Activated naive CD8-positive, alpha-beta T cell treated with anti-CD3 and anti-CD28 coated beads, Interleukin-2, amount 50 U/mL, for 24 hours (primary cell): ENCODE measurements at regions not wholly inside any gene's neighbourhood (a gene's known extent, or its start where the extent isn't known, plus 50 kb on each side); places are given as distances from the start of the nearest gene placed in this dataset.
A peak's percentile ranks its signal among the peaks of the same experiment; 100 is the strongest.

ENCODE experiments used
- ATAC-seq: fragments of 150-1000 bp; cut with Tn5 transposase; one replicate; pipeline ENCODE4 v1.10.0; 2021
- DNase-seq: peaks from one replicate; pipeline ENCODE4 v3.0.0; 2021
- H3K27ac Mint-ChIP-seq: one replicate; pipeline ENCODE4 v1.8.0; 2021; ENCODE audit warnings: mild to moderate bottlenecking, mixed read lengths
- H3K27me3 Mint-ChIP-seq: one replicate; pipeline ENCODE4 v1.8.0; 2021; ENCODE audit warnings: mixed read lengths
- H3K36me3 Mint-ChIP-seq: one replicate; pipeline ENCODE4 v1.8.0; 2021; ENCODE audit warnings: low read depth, mixed read lengths
- H3K4me1 Mint-ChIP-seq: one replicate; pipeline ENCODE4 v1.8.0; 2021; ENCODE audit warnings: mixed read lengths
- H3K4me3 Mint-ChIP-seq: one replicate; pipeline ENCODE4 v1.8.0; 2021; ENCODE audit warnings: mild to moderate bottlenecking, moderate library complexity, mixed read lengths
- H3K9me3 Mint-ChIP-seq: one replicate; pipeline ENCODE4 v1.8.0; 2021; ENCODE audit warnings: mixed read lengths

GRCh38 chr11:96447208-96448110 is 57.6 kb downstream of the JRKL start:
- ATAC-seq, result no peak
- H3K9me3 Mint-ChIP-seq, result no peaks in the 10 kb centered on the region
- H3K36me3 Mint-ChIP-seq, result no peaks in the 10 kb centered on the region
- H3K27me3 Mint-ChIP-seq, result peaks cover 13% of the 10 kb centered on the region
- H3K27ac Mint-ChIP-seq, result no peak overlapping the region
- no peaks in the 10 kb centered on the region for H3K4me1 Mint-ChIP-seq
- DNase-seq, result no peak
- H3K4me3 Mint-ChIP-seq, result no peak overlapping the region

- Mint-ChIP-seq H3K4me3 (no peak overlapping the region), H3K27me3 (peaks cover 13% of the 10 kb centered on the region), H3K9me3 (no peaks in the 10 kb centered on the region), H3K36me3 (no peaks in the 10 kb centered on the region), H3K4me1 (no peaks in the 10 kb centered on the region), H3K27ac (no peak overlapping the region)
- ATAC-seq (no peak), DNase-seq (no peak)
Observed at GRCh38 chr11:96448225-96448624, 58.4 kb downstream of the JRKL start.

DNA sequence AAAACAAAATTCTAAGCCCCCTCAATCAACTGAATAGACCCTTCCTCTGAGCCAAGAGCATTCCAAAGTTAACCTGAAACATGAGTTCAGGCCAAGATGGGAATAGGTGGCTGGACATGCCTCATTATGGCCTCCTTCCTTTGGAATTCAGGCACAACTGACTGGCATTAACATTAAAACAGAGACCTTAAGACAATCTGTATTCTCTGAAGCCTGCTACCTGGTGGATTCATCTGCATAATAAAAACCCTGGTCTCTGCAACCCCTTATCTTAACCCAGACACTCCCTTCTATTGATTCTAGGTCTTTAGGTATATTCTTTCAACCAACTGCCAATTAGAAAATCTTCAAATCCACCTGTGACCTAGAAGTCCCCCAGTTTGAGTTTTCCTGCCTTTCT is 66.3 kb downstream of the JRKL start:
- ATAC-seq (no peak), DNase-seq (no peak)
- H3K9me3 Mint-ChIP-seq, result no peaks in the 10 kb centered on the region
- no peaks in the 10 kb centered on the region for H3K4me1 Mint-ChIP-seq
- no peak overlapping the region for H3K27ac Mint-ChIP-seq
- peaks cover 7% of the 10 kb centered on the region for H3K27me3 Mint-ChIP-seq
- no peaks in the 10 kb centered on the region for H3K36me3 Mint-ChIP-seq
- H3K4me3 Mint-ChIP-seq, result no peak overlapping the region

- Mint-ChIP-seq H3K4me1 (peaks cover 5% of the 10 kb centered on the region), H3K9me3 (no peaks in the 10 kb centered on the region), H3K36me3 (no peaks in the 10 kb centered on the region), H3K4me3 (no peak overlapping the region), H3K27me3 (peaks cover 13% of the 10 kb centered on the region), H3K27ac (no peak overlapping the region)
- no peak for DNase-seq
- no peak for ATAC-seq
Observed at GRCh38 chr11:96459751-96460150, 69.9 kb downstream of the JRKL start.

- Mint-ChIP-seq H3K4me1 (peaks cover 6% of the 10 kb centered on the region), H3K4me3 (no peak overlapping the region), H3K27ac (no peak overlapping the region), H3K36me3 (no peaks in the 10 kb centered on the region), H3K9me3 (no peaks in the 10 kb centered on the region), H3K27me3 (peaks cover 11% of the 10 kb centered on the region)
- ATAC-seq (no peak), DNase-seq (no peak)
Observed at GRCh38 chr11:96461871-96462270, 72.1 kb downstream of the JRKL start.

GRCh38 chr11:96464700-96465307 is 75.0 kb downstream of the JRKL start:
- H3K4me3 Mint-ChIP-seq, result no peak overlapping the region
- H3K9me3 Mint-ChIP-seq, result no peaks in the 10 kb centered on the region
- H3K4me1 Mint-ChIP-seq, result peaks cover 6% of the 10 kb centered on the region
- no peaks in the 10 kb centered on the region for H3K36me3 Mint-ChIP-seq
- no peak for DNase-seq
- no peak overlapping the region for H3K27ac Mint-ChIP-seq
- ATAC-seq, result peak; percentile 79
- peaks cover 6% of the 10 kb centered on the region for H3K27me3 Mint-ChIP-seq

DNA sequence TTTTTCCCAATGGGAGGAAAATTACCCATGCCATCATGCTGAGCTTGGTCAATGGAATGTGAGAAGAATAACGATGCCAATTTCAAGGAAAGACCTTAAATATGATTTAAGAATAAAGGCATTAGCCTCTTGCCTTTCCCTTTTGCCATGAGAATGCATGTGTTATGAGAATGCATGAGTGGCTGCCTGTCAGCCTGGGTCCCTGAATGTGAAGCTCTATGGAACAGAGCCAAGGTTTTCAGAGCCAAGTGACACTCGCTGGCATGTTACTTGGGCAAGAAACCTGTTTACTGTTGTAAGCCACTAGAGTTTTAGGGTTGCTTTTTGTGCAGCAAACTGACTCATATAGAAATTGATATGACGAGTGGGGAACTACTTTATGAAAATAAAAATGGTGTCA is 75.7 kb downstream of the JRKL start:
- Mint-ChIP-seq H3K27ac (no peak overlapping the region), H3K27me3 (peaks cover 6% of the 10 kb centered on the region), H3K4me3 (no peak overlapping the region), H3K4me1 (peaks cover 6% of the 10 kb centered on the region), H3K36me3 (no peaks in the 10 kb centered on the region), H3K9me3 (no peaks in the 10 kb centered on the region)
- ATAC-seq, result no peak
- DNase-seq, result no peak

GRCh38 chr11:96466607-96467006 is 76.8 kb downstream of the JRKL start:
- H3K4me1 Mint-ChIP-seq, result peaks cover 6% of the 10 kb centered on the region
- no peaks in the 10 kb centered on the region for H3K9me3 Mint-ChIP-seq
- no peak overlapping the region for H3K4me3 Mint-ChIP-seq
- peaks cover 6% of the 10 kb centered on the region for H3K27me3 Mint-ChIP-seq
- no peak for ATAC-seq
- H3K36me3 Mint-ChIP-seq, result no peaks in the 10 kb centered on the region
- no peak overlapping the region for H3K27ac Mint-ChIP-seq
- no peak for DNase-seq

GRCh38 chr11:96469776-96470175 is 80.0 kb downstream of the JRKL start:
- H3K27me3 Mint-ChIP-seq, result peaks cover 2% of the 10 kb centered on the region

GRCh38 chr11:96470521-96470920 is 80.7 kb downstream of the JRKL start:
- no peak overlapping the region for H3K4me3 Mint-ChIP-seq
- ATAC-seq (no peak), DNase-seq (no peak)
- H3K36me3 Mint-ChIP-seq, result peaks cover 3% of the 10 kb centered on the region
- no peak overlapping the region for H3K27ac Mint-ChIP-seq
- peaks cover 9% of the 10 kb centered on the region for H3K9me3 Mint-ChIP-seq
- H3K4me1 Mint-ChIP-seq, result no peaks in the 10 kb centered on the region
- H3K27me3 Mint-ChIP-seq, result peaks cover 6% of the 10 kb centered on the region

More at GRCh38 chr11:96469776-96470175, 80.0 kb downstream of the JRKL start:
- peaks cover under 1% of the 10 kb centered on the region for H3K4me1 Mint-ChIP-seq
- no peak for DNase-seq
- H3K36me3 Mint-ChIP-seq, result peaks cover 3% of the 10 kb centered on the region
- peaks cover 6% of the 10 kb centered on the region for H3K9me3 Mint-ChIP-seq
- no peak overlapping the region for H3K4me3 Mint-ChIP-seq
- no peak for ATAC-seq
- H3K27ac Mint-ChIP-seq, result no peak overlapping the region

GRCh38 chr11:96472085-96472484 is 82.3 kb downstream of the JRKL start:
- H3K9me3 Mint-ChIP-seq, result peaks cover 13% of the 10 kb centered on the region
- no peak overlapping the region for H3K4me3 Mint-ChIP-seq
- H3K27ac Mint-ChIP-seq, result no peak overlapping the region
- no peaks in the 10 kb centered on the region for H3K4me1 Mint-ChIP-seq
- H3K27me3 Mint-ChIP-seq, result peaks cover 6% of the 10 kb centered on the region
- peaks cover 3% of the 10 kb centered on the region for H3K36me3 Mint-ChIP-seq
- DNase-seq (peak; percentile 2), ATAC-seq (peak; percentile 63)

DNA sequence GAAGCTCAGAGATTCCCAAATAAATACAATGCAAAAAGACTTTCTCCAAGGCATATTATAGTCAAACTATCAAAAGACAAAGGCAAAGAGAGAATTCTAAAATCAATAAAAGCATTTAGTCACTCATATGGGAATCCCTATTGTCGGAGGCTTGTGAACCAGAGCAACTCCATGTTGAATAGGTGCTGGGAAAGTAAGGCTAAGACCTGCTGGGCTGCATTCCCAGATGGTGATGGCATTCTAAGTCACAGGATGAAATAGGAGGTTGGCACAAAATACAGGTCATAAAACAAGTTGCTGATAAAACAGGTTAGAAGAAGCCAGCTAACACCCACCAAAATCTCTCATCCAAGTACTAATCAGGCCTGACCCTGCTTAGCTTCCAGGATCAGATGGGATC is 84.5 kb downstream of the JRKL start:
- H3K27ac Mint-ChIP-seq, result no peak overlapping the region
- ATAC-seq (no peak), DNase-seq (no peak)
- no peak overlapping the region for H3K4me3 Mint-ChIP-seq
- no peaks in the 10 kb centered on the region for H3K4me1 Mint-ChIP-seq
- H3K27me3 Mint-ChIP-seq, result peaks cover 6% of the 10 kb centered on the region
- H3K9me3 Mint-ChIP-seq, result peaks cover 13% of the 10 kb centered on the region
- peaks cover 3% of the 10 kb centered on the region for H3K36me3 Mint-ChIP-seq

GRCh38 chr11:96481204-96481603 is 91.4 kb downstream of the JRKL start:
- peaks cover 2% of the 10 kb centered on the region for H3K27me3 Mint-ChIP-seq
- no peaks in the 10 kb centered on the region for H3K4me1 Mint-ChIP-seq
- peaks cover 2% of the 10 kb centered on the region for H3K9me3 Mint-ChIP-seq
- no peak overlapping the region for H3K4me3 Mint-ChIP-seq
- no peak for DNase-seq
- ATAC-seq, result no peak
- no peaks in the 10 kb centered on the region for H3K36me3 Mint-ChIP-seq
- H3K27ac Mint-ChIP-seq, result no peak overlapping the region

DNA sequence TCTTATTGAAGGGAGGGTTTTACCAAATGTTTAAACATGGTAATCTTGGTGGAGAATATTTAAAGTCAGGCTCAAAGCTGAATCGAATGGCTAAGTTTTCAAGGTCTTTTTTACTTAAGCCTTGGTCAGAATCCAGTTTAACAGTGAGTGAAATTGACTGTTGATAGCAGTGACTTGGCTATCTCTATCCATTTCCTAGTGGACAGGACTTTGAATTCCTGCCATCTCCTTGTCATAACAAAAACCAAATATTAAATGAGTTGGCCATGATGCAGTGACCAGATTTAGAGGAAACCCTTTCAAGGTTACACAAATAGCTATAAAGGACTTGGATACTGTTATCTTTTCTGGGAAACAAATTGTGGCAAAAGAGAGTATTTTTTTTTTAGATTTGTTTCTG is 92.0 kb downstream of the JRKL start:
- Mint-ChIP-seq H3K27me3 (peaks cover 2% of the 10 kb centered on the region), H3K27ac (no peak overlapping the region), H3K4me3 (no peak overlapping the region), H3K9me3 (no peaks in the 10 kb centered on the region), H3K4me1 (no peaks in the 10 kb centered on the region), H3K36me3 (no peaks in the 10 kb centered on the region)
- DNase-seq (no peak), ATAC-seq (no peak)

DNA sequence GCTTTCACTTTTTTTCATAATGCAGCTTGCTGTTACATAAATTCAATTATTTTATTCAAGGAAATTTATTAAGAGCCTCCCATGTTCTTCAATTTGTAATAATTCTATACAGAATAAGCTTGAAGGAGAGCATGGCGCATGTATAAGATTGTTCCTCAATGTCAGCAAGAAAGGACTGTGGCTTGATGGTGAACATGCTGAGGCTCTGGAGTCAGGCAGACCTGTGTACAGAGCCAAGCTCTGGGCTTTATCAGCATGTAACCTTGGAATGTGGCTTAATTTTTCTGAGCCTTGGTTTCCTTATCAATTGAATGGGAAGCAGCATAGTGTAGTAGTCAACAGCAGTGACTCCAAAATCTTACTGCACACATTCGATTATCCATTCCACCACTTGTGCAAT is 92.4 kb downstream of the JRKL start:
- no peaks in the 10 kb centered on the region for H3K4me1 Mint-ChIP-seq
- DNase-seq (no peak), ATAC-seq (no peak)
- no peaks in the 10 kb centered on the region for H3K36me3 Mint-ChIP-seq
- no peak overlapping the region for H3K4me3 Mint-ChIP-seq
- peaks cover 2% of the 10 kb centered on the region for H3K27me3 Mint-ChIP-seq
- H3K27ac Mint-ChIP-seq, result no peak overlapping the region
- no peaks in the 10 kb centered on the region for H3K9me3 Mint-ChIP-seq
